Breast epithelium (tissue), 3 donors: ENCODE measurements at regions not wholly inside any gene's neighbourhood (a gene's known extent, or its start where the extent isn't known, plus 50 kb on each side); places are given as distances from the start of the nearest gene placed in this dataset.

Experiments used
- CTCF ChIP-seq, 3 donors: fragments of 450-650 bp; IDR thresholded peaks; one replicate each; pipeline ENCODE4 v1.5.1; 2016 to 2017; ENCODE audit warnings: antibody characterized with exemption in 3 of 3, mild to moderate bottlenecking in 3 of 3, moderate library complexity in 3 of 3
- POLR2A ChIP-seq: fragments of 450-650 bp; IDR thresholded peaks from one replicate; pipeline ENCODE4 v1.6.1; 2016; ENCODE audit warnings: antibody characterized with exemption, mild to moderate bottlenecking, moderate library complexity

- TF ChIP-seq POLR2A (no peak), CTCF (IDR thresholded peaks at IDR 0.05) (no peak)
Observed at GRCh38 chr4:135777361-135777760, 1575.8 kb upstream of the PABPC4L start.
